ENCODE measurements at regions not wholly inside any gene's neighbourhood (a gene's known extent, or its start where the extent isn't known, plus 50 kb on each side); places are given as distances from the start of the nearest gene placed in this dataset.

DNA sequence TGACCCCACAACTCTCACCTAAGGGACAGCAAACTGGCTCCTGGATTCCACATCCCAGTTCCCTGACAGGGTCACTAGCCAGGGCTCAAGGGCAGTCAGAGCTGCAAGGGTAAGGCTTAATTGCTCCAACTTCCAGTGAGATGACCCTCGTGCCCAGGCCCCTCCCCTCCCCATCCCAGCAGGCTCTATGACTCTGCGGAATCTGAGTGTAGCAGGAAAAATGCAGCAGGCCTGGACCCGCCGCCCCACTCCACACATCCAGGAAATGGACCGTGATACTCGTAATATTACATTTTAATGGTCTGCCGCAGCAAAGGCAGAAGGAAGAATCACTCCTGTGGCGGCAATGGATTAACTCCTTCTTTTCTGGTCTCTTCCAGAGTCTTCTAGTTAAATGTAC is 91.7 kb upstream of the CHST15 start:
- Histone ChIP-seq H3K4me1 (ENCODE audit: low read depth) (no peaks in the 10 kb centered on the region), H3K9me3 (no peaks in the 10 kb centered on the region), H3K36me3 (ENCODE audit: low read depth) (no peaks in the 10 kb centered on the region), H3K4me3 (no peak overlapping the region)
- DNase-seq (no peak), ATAC-seq (no peak)
- TF ChIP-seq, protein P1, sequence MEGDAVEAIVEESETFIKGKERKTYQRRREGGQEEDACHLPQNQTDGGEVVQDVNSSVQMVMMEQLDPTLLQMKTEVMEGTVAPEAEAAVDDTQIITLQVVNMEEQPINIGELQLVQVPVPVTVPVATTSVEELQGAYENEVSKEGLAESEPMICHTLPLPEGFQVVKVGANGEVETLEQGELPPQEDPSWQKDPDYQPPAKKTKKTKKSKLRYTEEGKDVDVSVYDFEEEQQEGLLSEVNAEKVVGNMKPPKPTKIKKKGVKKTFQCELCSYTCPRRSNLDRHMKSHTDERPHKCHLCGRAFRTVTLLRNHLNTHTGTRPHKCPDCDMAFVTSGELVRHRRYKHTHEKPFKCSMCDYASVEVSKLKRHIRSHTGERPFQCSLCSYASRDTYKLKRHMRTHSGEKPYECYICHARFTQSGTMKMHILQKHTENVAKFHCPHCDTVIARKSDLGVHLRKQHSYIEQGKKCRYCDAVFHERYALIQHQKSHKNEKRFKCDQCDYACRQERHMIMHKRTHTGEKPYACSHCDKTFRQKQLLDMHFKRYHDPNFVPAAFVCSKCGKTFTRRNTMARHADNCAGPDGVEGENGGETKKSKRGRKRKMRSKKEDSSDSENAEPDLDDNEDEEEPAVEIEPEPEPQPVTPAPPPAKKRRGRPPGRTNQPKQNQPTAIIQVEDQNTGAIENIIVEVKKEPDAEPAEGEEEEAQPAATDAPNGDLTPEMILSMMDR (IDR thresholded peaks at IDR 0.05): no peak
- intact Hi-C loops (cut with DNase I, micrococcal nuclease): no loop called here

DNA sequence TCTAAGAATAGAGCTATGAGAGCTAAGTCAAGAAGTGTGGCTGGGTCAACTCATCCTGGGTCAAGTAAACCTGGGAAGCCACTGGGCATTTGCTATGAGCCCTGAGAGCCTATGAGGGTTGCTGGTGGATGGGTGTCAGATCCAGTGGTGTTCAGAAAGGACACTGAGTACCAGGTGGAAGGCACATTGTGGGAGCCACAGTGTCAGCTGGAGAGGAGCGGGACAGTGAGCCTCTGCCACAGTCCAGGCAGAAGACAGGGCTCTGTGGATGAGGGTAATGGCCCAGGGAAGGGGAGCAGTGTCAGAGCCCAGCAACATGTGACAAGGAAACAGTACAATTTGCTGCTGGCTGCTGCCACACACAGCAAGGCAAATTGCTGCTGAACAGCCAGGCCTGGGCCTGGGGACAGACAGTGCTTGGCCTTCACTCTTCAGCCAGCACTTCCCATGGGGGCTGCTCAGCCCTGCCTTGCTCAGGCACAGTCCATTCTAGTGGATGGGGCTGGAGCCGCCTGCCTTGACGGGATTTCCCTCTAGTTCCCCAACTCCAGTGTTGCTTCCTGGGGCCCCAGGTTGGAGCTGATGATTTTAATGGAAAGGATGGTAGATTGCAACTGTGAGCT is 90.9 kb upstream of the CHST15 start:
- Histone ChIP-seq H3K9me3 (no peaks in the 10 kb centered on the region), H3K4me1 (ENCODE audit: low read depth) (no peaks in the 10 kb centered on the region), H3K36me3 (ENCODE audit: low read depth) (no peaks in the 10 kb centered on the region), H3K4me3 (no peak overlapping the region)
- ATAC-seq (no peak), DNase-seq (no peak)
- TF ChIP-seq, protein P1 (IDR thresholded peaks at IDR 0.05): no peak
- intact Hi-C loops (cut with DNase I, micrococcal nuclease): no loop called here

DNA sequence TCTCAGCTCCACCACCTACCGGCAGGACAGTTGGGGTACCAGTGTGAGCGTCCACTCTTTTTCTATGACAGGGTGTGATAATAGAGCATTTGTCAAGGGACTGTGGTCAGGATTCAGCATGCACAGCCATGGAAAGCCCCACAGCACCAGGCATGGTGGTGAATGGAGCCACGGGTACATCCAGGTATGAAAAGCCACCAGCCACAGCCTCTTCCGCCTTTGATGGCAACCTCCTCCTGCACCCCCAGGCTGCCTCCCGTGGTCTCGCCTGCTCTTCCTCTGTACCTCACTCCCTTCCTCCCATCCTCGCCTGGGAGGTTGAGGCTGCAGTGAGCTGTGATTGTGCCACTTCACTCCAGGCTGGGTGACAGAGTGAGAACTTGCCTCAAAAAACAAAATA is 90.2 kb upstream of the CHST15 start:
- ATAC-seq: no peak
- Histone ChIP-seq H3K9me3 (no peaks in the 10 kb centered on the region), H3K4me1 (ENCODE audit: low read depth) (no peaks in the 10 kb centered on the region), H3K36me3 (ENCODE audit: low read depth) (no peaks in the 10 kb centered on the region), H3K4me3 (no peak overlapping the region)
- intact Hi-C loops (cut with DNase I, micrococcal nuclease): no loop called here
- no peak for DNase-seq
- TF ChIP-seq, protein P1 (IDR thresholded peaks at IDR 0.05): no peak

DNA sequence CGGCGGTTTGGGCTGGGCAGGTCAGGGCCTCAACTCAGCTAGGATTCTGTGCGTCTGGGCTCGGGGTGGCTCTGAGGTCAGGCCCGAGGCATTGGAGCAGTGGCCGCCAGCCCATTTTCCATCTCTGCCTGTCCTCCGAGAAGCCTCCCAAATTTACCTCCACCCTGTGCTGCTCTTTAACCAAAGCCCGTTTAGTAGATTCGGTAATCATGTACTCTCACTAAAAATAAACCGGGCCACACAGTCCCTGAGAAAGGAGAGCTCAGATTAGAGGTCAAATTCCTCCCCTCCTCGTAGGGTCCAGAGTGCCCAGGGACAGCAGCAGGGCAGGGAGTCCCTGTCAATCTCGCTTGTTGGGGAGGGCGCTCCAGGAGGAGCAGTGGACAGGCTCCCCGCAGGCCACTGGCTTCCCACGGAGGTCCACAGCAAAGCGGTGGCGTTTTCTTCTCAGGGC is 88.7 kb upstream of the CHST15 start:
- TF ChIP-seq, protein P1 (IDR thresholded peaks at IDR 0.05): no peak
- DNase-seq (no peak), ATAC-seq (no peak)
- H3K4me3 ChIP-seq: no peak overlapping the region
- no peaks in the 10 kb centered on the region for H3K9me3 ChIP-seq
- H3K4me1 ChIP-seq (ENCODE audit: low read depth): no peaks in the 10 kb centered on the region
- H3K36me3 ChIP-seq (ENCODE audit: low read depth): no peaks in the 10 kb centered on the region
- intact Hi-C loops (cut with DNase I, micrococcal nuclease): no loop called here

DNA sequence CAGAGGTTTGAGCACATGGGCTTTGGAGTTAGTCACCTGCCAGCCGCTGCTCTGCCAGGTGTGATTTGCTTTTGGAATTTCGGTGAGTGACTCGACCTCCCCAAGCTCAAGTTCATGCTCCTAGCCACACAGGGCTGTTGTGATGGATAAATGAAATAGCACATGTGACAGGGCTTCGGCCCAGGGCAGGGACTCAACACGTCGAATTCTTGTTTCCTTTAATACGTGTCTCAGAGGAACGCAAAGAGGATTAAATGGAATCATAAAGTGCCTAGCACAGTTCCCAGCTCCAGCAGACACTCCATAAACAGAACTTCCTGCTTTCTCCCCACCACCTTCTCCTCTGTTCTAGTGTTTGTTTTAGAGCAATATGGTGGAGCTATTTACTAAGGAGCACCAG is 88.3 kb upstream of the CHST15 start:
- DNase-seq (no peak), ATAC-seq (no peak)
- H3K9me3 ChIP-seq: no peaks in the 10 kb centered on the region
- no peak overlapping the region for H3K4me3 ChIP-seq
- intact Hi-C loops (cut with DNase I, micrococcal nuclease): no loop called here
- TF ChIP-seq, protein P1 (IDR thresholded peaks at IDR 0.05): no peak
- no peaks in the 10 kb centered on the region for H3K36me3 ChIP-seq (ENCODE audit: low read depth)
- no peaks in the 10 kb centered on the region for H3K4me1 ChIP-seq (ENCODE audit: low read depth)
